K562 (cell line): ENCODE measurements at regions not wholly inside any gene's neighbourhood (a gene's known extent, or its start where the extent isn't known, plus 50 kb on each side); places are given as distances from the start of the nearest gene placed in this dataset.
A peak's percentile ranks its signal among the peaks of the same experiment; 100 is the strongest.

Experiments used
- CHD4 ChIP-seq: fragments of 200-600 bp; sonication (generic); IDR thresholded peaks from 3 replicates; pipeline ENCODE4 v1.6.1; 2012; ENCODE audit warnings: low read depth, mild to moderate bottlenecking, mixed read lengths, low read length, inconsistent platforms; ENCODE audit not compliant: insufficient read depth, insufficient replicate concordance, poor library complexity, severe bottlenecking
- EHMT2 ChIP-seq: fragments of 450-650 bp; IDR thresholded peaks from 2 replicates; pipeline ENCODE4 v1.6.1; 2018; ENCODE audit warnings: antibody characterized with exemption
- EWSR1 ChIP-seq: fragments of 450-650 bp; IDR thresholded peaks from 2 replicates; pipeline ENCODE4 v1.6.1; 2018; ENCODE audit warnings: borderline replicate concordance, mild to moderate bottlenecking, low read depth, moderate library complexity; ENCODE audit not compliant: partially characterized antibody
- EZH2 ChIP-seq: IDR thresholded peaks from 2 replicates; pipeline ENCODE4 v1.6.1; 2012; ENCODE audit warnings: low read depth, mild to moderate bottlenecking, inconsistent platforms, low read length, borderline replicate concordance
- FUS ChIP-seq: fragments of 200-400 bp; formaldehyde crosslinking; optimal IDR thresholded peaks from 2 replicates; pipeline ENCODE3; 2017; ENCODE audit warnings: low read depth, low read length
- HIVEP1 ChIP-seq: fragments of 250-450 bp; sonication (Bioruptor Pico); IDR thresholded peaks from 2 replicates; pipeline ENCODE4 v1.4.0; 2020; ENCODE audit warnings: mild to moderate bottlenecking
- JUND ChIP-seq, 2 experiments: IDR thresholded peaks; 2 replicates in 1 of 2; 3 replicates in 1 of 2; pipeline ENCODE4 v1.6.1; 2011; ENCODE audit warnings: borderline replicate concordance in 2 of 2, low read depth in 2 of 2, low read length in 2 of 2, improper control_type of control experiment in 1 of 2, missing biosample characterization in 1 of 2, missing genetic modification characterization in 1 of 2, missing genetic modification reagents in 1 of 2
- KDM1A ChIP-seq, 2 experiments: fragments of 450-650 bp; IDR thresholded peaks; 2 replicates each; pipeline ENCODE4 v1.6.1; 2016; ENCODE audit warnings: mild to moderate bottlenecking in 2 of 2
- KLF13 ChIP-seq: fragments of 450-650 bp; IDR thresholded peaks from 2 replicates; pipeline ENCODE4 v1.6.1; 2016; ENCODE audit warnings: missing genetic modification characterization, low read depth, mild to moderate bottlenecking, missing compliant biosample characterization, moderate library complexity, borderline replicate concordance
- MAZ ChIP-seq, 2 experiments: fragments of 450-650 bp in 1 of 2; sonication (generic) in 1 of 2; formaldehyde crosslinking; IDR thresholded peaks in 1 of 2; conservative IDR thresholded peaks in 1 of 2; 2 replicates each; pipeline versions ENCODE4 v1.4.0 to v1.5.0; 2020; ENCODE audit warnings: mild to moderate bottlenecking in 1 of 2, missing genetic modification reagents in 1 of 2
- POLR2AphosphoS2 ChIP-seq: IDR thresholded peaks from 2 replicates; pipeline ENCODE4 v1.6.1; 2012; ENCODE audit warnings: low read length, improper control_type of control experiment
- POU5F1 ChIP-seq: fragments of 150-350 bp; IDR thresholded peaks from 2 replicates; pipeline ENCODE4 v1.6.1; 2014; ENCODE audit warnings: borderline replicate concordance, low read length, low read depth, mild to moderate bottlenecking; ENCODE audit not compliant: partially characterized antibody
- PURB ChIP-seq: sonication (generic); formaldehyde crosslinking; IDR thresholded peaks from 2 replicates; pipeline ENCODE4 v1.9.0; 2021; ENCODE audit warnings: low read depth, mild to moderate bottlenecking, missing genetic modification reagents
- PYGO2 ChIP-seq: fragments of 450-650 bp; IDR thresholded peaks from 2 replicates; pipeline ENCODE4 v1.6.1; 2016; ENCODE audit warnings: mild to moderate bottlenecking, missing genetic modification characterization, moderate library complexity, missing compliant biosample characterization
- SNAPC5 ChIP-seq: fragments of 250-450 bp; sonication (Bioruptor Pico); IDR thresholded peaks from 2 replicates; pipeline ENCODE4 v1.8.0; 2021; ENCODE audit warnings: moderate library complexity, mild to moderate bottlenecking, inconsistent platforms
- SP1 ChIP-seq: sonication (generic); formaldehyde crosslinking; IDR thresholded peaks from 2 replicates; pipeline ENCODE4 v1.8.1; 2022; ENCODE audit warnings: mild to moderate bottlenecking, missing genetic modification reagents
- SRSF1 ChIP-seq: fragments of 200-400 bp; formaldehyde crosslinking; IDR thresholded peaks from 2 replicates; pipeline ENCODE4 v1.6.1; 2017; ENCODE audit warnings: mild to moderate bottlenecking, low read depth, low read length, moderate library complexity
- ZBTB11 ChIP-seq, 3 experiments: fragments of 200-800 bp in 1 of 3; fragments of 250-450 bp in 1 of 3; fragments of 450-650 bp in 1 of 3; sonication (Bioruptor Pico) in 1 of 3; sonication (Bioruptor generic) in 1 of 3; formaldehyde crosslinking in 1 of 3; IDR thresholded peaks; 2 replicates each; pipeline versions ENCODE4 v1.6.1 to v1.8.0; 2016 to 2022; ENCODE audit warnings: mild to moderate bottlenecking in 2 of 3, missing genetic modification characterization in 2 of 3, missing compliant biosample characterization in 1 of 3, moderate library complexity in 1 of 3
- ZNF121 ChIP-seq: sonication (generic); formaldehyde crosslinking; conservative IDR thresholded peaks from 2 replicates; pipeline ENCODE4 v1.8.0; 2022; ENCODE audit warnings: missing genetic modification reagents
- ZNF584 ChIP-seq: fragments of 200-800 bp; sonication (Bioruptor generic); IDR thresholded peaks from 2 replicates; pipeline ENCODE4 v1.6.1; 2016; ENCODE audit warnings: low read depth, mild to moderate bottlenecking, missing genetic modification characterization, missing compliant biosample characterization
- ZNF589 ChIP-seq: fragments of 200-800 bp; sonication (Bioruptor generic); IDR thresholded peaks from 2 replicates; pipeline ENCODE4 v1.6.1; 2016; ENCODE audit warnings: low read depth, missing genetic modification characterization, missing compliant biosample characterization
- TF ChIP-seq, protein P1 (sequence below): fragments of 450-650 bp; formaldehyde crosslinking; IDR thresholded peaks from 2 replicates; pipeline ENCODE4 v1.4.0; 2022; ENCODE audit warnings: mild to moderate bottlenecking, moderate library complexity
- TF ChIP-seq, protein P2 (sequence below): fragments of 450-650 bp; IDR thresholded peaks from 2 replicates; pipeline ENCODE4 v1.6.1; 2017; ENCODE audit warnings: mild to moderate bottlenecking, moderate library complexity

DNA sequence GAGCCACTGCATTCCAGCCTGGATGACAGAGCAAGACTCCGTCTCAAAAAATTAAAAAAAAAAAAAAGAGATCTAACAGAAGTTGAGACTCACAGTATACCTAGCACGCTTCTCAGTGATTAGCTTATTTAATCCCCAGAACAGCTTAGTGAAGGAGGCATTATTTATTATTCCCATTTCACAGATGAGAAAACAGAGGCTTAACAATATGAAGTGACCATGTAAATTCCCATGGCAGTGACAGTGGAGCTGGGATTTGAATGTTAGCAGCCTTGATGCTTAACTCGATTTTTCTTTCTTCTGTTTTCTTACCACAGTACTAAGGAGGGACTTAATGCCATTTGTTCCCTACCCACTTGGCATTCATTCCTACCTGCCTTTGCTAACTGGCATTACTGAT is 89.9 kb upstream of the ZNF217 start (continued):
- TF ChIP-seq KDM1A (IDR thresholded peaks at IDR 0.05) (peak; percentile 50 to 68; a peak in 3 of 4 replicates), ZBTB11 (CRISPR knock-in tag; IDR thresholded peaks at IDR 0.05) (peak in 1 of 3 experiments; percentile 87; a peak in 2 of 6 replicates), SP1 (no peak), ZNF589 (no peak), ZNF121 (CRISPR knock-in tag) (no peak), CHD4 (no peak), ZNF584 (no peak), FUS (no peak), EWSR1 (peak; percentile 88), SNAPC5 (CRISPR knock-in tag) (no peak), PURB (CRISPR knock-in tag) (no peak), POLR2AphosphoS2 (no peak), POU5F1 (no peak), SRSF1 (no peak), PYGO2 (tag) (no peak), EZH2 (no peak), JUND (IDR thresholded peaks at IDR 0.05; ENCODE audit: borderline replicate concordance, low read depth, low read length) (no peak), JUND (tag; IDR thresholded peaks at IDR 0.05; ENCODE audit: borderline replicate concordance, low read depth, low read length) (no peak), HIVEP1 (CRISPR knock-in tag) (no peak), KLF13 (tag) (no peak), EHMT2 (no peak), MAZ (CRISPR knock-in tag; conservative IDR thresholded peaks at IDR 0.05 in 1 of 2, IDR thresholded peaks at IDR 0.05 in 1 of 2) (no peak)
- TF ChIP-seq, protein P1, sequence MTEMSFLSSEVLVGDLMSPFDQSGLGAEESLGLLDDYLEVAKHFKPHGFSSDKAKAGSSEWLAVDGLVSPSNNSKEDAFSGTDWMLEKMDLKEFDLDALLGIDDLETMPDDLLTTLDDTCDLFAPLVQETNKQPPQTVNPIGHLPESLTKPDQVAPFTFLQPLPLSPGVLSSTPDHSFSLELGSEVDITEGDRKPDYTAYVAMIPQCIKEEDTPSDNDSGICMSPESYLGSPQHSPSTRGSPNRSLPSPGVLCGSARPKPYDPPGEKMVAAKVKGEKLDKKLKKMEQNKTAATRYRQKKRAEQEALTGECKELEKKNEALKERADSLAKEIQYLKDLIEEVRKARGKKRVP: no peak
- TF ChIP-seq, protein P2, sequence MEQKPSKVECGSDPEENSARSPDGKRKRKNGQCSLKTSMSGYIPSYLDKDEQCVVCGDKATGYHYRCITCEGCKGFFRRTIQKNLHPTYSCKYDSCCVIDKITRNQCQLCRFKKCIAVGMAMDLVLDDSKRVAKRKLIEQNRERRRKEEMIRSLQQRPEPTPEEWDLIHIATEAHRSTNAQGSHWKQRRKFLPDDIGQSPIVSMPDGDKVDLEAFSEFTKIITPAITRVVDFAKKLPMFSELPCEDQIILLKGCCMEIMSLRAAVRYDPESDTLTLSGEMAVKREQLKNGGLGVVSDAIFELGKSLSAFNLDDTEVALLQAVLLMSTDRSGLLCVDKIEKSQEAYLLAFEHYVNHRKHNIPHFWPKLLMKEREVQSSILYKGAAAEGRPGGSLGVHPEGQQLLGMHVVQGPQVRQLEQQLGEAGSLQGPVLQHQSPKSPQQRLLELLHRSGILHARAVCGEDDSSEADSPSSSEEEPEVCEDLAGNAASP: no peak
